Stomach (tissue), 8 donors: ENCODE measurements at regions not wholly inside any gene's neighbourhood (a gene's known extent, or its start where the extent isn't known, plus 50 kb on each side); places are given as distances from the start of the nearest gene placed in this dataset.

ENCODE experiments used
- DNase-seq, 2 donors: peaks; one replicate each; pipeline versions ENCODE4 v3.0.0 to v3.0.0-alpha.2; 2013 to 2019
- H3K27ac ChIP-seq, 5 donors: fragments of 200-600 bp in 4 of 5; sonication (generic) in 4 of 5; one replicate each; pipeline ENCODE4 v1.5.1; 2013 to 2019; ENCODE audit warnings: mild to moderate bottlenecking in 1 of 5, moderate library complexity in 1 of 5
- H3K27me3 ChIP-seq, 3 donors: fragments of 200-600 bp; sonication (generic); one replicate each; pipeline ENCODE4 v1.5.1; 2017 to 2019; ENCODE audit warnings: mixed run types in 1 of 3
- H3K36me3 ChIP-seq, 4 donors: fragments of 200-600 bp; sonication (generic); 1 replicate in 3 of 4; 2 replicates in 1 of 4; pipeline ENCODE4 v1.5.1; 2016 to 2019
- H3K4me1 ChIP-seq, 4 donors: fragments of 200-600 bp; sonication (generic); one replicate each; pipeline ENCODE4 v1.5.1; 2016 to 2019
- H3K4me3 ChIP-seq, 4 donors: fragments of 200-600 bp; sonication (generic) in 3 of 4; one replicate each; pipeline ENCODE4 v1.5.1; 2016 to 2019; ENCODE audit warnings: mild to moderate bottlenecking in 1 of 4
- H3K9me3 ChIP-seq, 4 donors: fragments of 200-600 bp; sonication (generic); one replicate each; pipeline ENCODE4 v1.5.1; 2016 to 2019
- EP300 ChIP-seq: sonication (generic); formaldehyde crosslinking; IDR thresholded peaks from one replicate; pipeline ENCODE4 v1.6.1; 2017; ENCODE audit warnings: antibody characterized with exemption
- POLR2A ChIP-seq, 4 donors: fragments of 450-650 bp; IDR thresholded peaks; one replicate each; pipeline ENCODE4 v1.6.1; 2016; ENCODE audit warnings: antibody characterized with exemption in 4 of 4, control low read depth in 2 of 4, mild to moderate bottlenecking in 1 of 4, moderate library complexity in 1 of 4
- POLR2AphosphoS5 ChIP-seq, 3 donors: sonication (generic); formaldehyde crosslinking; IDR thresholded peaks; one replicate each; pipeline ENCODE4 v1.6.1; 2016; ENCODE audit warnings: antibody characterized with exemption in 3 of 3
- WGBS, 5 donors: extraction: QIAGEN DNeasy Blood & Tissue Kit in 3 of 5; methylation state at CpG; one replicate each; pipeline versions ENCODE4 v1.1.5 to v1.1.7; 2013 to 2018; 5-methylcytosine and 5-hydroxymethylcytosine counted together
- intact Hi-C: fragments of 100-400 bp; cut with DNase I; formaldehyde crosslinking; loops from one replicate; pipeline ENCODE4 v1.15.1; 2023; ENCODE audit warnings: low total_unique reads
- TF ChIP-seq, protein P1 (sequence below), 7 experiments: fragments of 450-650 bp in 4 of 7; fragments of 200-600 bp in 3 of 7; sonication (generic) in 3 of 7; IDR thresholded peaks; one replicate each; pipeline ENCODE4 v1.5.1; 2016 to 2019; ENCODE audit warnings: antibody characterized with exemption in 7 of 7, control low read depth in 2 of 7, mild to moderate bottlenecking in 1 of 7
- donor health status: healthy with polysubstance abuse.
- donor health status: Bipolar disorder and iron deficiency.
- donor health status: healthy.

DNA sequence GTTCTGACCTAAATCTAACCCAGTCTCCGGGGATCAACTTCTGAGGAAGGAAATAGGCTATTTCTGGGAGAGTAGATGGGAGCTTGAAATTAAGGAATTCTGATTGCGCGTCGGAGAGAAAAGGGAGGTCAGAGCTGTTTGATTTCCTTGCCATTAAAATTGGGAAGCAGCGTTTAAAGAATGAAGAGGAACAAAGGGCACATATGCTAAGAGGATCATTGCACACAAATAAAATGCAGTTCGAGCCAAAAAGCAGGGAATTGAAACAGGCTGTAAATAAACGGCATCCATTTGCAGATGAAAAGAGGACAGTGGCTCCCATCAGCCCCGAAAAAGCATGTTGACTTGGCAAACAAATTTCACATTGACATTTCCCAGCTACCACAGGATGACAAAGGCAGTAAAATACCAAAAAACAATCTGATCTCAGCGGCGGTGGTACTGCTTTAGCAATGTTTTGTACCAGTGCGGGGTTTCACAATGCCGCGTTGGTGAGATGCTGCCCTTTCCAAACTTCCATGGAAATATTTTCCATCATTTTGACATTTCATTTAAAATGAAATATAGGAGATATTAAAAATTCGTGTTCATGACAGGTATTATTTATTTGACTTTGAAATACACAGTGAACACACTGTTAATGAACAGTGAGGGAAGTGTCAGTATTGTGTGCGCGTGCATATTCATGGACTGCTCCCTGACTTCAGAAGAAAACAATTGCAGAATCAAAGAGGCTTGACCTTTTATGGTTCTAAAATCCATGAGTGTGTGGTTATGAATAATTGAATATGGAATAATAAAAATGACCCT lies 108.8 kb downstream of the SQOR start:
- Histone ChIP-seq H3K9me3 (no peaks in the 10 kb centered on the region), H3K36me3 (no peaks in the 10 kb centered on the region), H3K4me1 (no peaks in the 10 kb centered on the region), H3K27ac (no peak overlapping the region), H3K4me3 (no peak overlapping the region), H3K27me3 (peaks cover 0 to 7% (median 0%) of the 10 kb centered on the region in 3 donors)
- DNase-seq = peak in 1 of 2 donors; percentile 53
- intact Hi-C loops = no loop called here
- WGBS, 5 donors = 45 to 50% (median 48%) methylated on average over 16 of the region's 16 CpGs
- TF ChIP-seq EP300 (no peak), POLR2AphosphoS5 (IDR thresholded peaks at IDR 0.05) (no peak), POLR2A (IDR thresholded peaks at IDR 0.05) (no peak)
- TF ChIP-seq, protein P1, sequence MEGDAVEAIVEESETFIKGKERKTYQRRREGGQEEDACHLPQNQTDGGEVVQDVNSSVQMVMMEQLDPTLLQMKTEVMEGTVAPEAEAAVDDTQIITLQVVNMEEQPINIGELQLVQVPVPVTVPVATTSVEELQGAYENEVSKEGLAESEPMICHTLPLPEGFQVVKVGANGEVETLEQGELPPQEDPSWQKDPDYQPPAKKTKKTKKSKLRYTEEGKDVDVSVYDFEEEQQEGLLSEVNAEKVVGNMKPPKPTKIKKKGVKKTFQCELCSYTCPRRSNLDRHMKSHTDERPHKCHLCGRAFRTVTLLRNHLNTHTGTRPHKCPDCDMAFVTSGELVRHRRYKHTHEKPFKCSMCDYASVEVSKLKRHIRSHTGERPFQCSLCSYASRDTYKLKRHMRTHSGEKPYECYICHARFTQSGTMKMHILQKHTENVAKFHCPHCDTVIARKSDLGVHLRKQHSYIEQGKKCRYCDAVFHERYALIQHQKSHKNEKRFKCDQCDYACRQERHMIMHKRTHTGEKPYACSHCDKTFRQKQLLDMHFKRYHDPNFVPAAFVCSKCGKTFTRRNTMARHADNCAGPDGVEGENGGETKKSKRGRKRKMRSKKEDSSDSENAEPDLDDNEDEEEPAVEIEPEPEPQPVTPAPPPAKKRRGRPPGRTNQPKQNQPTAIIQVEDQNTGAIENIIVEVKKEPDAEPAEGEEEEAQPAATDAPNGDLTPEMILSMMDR (IDR thresholded peaks at IDR 0.05) = no peak

- no peak for DNase-seq
- 59 to 71% (median 68%) methylated on average over 4 of the region's 4 CpGs for WGBS, 5 donors
- Histone ChIP-seq H3K9me3 (no peaks in the 10 kb centered on the region), H3K4me3 (no peak overlapping the region), H3K27me3 (peaks cover 0 to 7% (median 0%) of the 10 kb centered on the region in 3 donors), H3K27ac (no peak overlapping the region), H3K4me1 (no peaks in the 10 kb centered on the region), H3K36me3 (no peaks in the 10 kb centered on the region)
- TF ChIP-seq POLR2A (IDR thresholded peaks at IDR 0.05) (no peak), POLR2AphosphoS5 (IDR thresholded peaks at IDR 0.05) (no peak), EP300 (no peak)
- TF ChIP-seq, protein P1 (IDR thresholded peaks at IDR 0.05) = no peak
- intact Hi-C loops = no loop called here
Measured at GRCh38 chr15:45744236-45744589, 109.4 kb downstream of the SQOR start.

- no peak for DNase-seq
- TF ChIP-seq EP300 = no peak
- no peak for TF ChIP-seq POLR2AphosphoS5 (IDR thresholded peaks at IDR 0.05)
- TF ChIP-seq, protein P1 (IDR thresholded peaks at IDR 0.05) = no peak
- no peak for TF ChIP-seq POLR2A (IDR thresholded peaks at IDR 0.05)
- H3K9me3 ChIP-seq = no peaks in the 10 kb centered on the region
- H3K27ac ChIP-seq = no peak overlapping the region
- H3K36me3 ChIP-seq = no peaks in the 10 kb centered on the region
- 55 to 74% (median 69%) methylated on average over 3 of the region's 3 CpGs for WGBS, 5 donors
- H3K27me3 ChIP-seq = peaks cover 0 to 10% (median 0%) of the 10 kb centered on the region in 3 donors
- no peak overlapping the region for H3K4me3 ChIP-seq
- intact Hi-C loops = no loop called here
- no peaks in the 10 kb centered on the region for H3K4me1 ChIP-seq
Measured at GRCh38 chr15:45747426-45747825, 112.6 kb downstream of the SQOR start.

- TF ChIP-seq EP300 = no peak
- TF ChIP-seq, protein P1 (IDR thresholded peaks at IDR 0.05) = no peak
- no peak for TF ChIP-seq POLR2A (IDR thresholded peaks at IDR 0.05)
- no peak for TF ChIP-seq POLR2AphosphoS5 (IDR thresholded peaks at IDR 0.05)
- WGBS, 5 donors = 53 to 65% (median 59%) methylated on average over 3 of the region's 3 CpGs
- no peak overlapping the region for H3K27ac ChIP-seq
- intact Hi-C loops = no loop called here
- H3K9me3 ChIP-seq = no peaks in the 10 kb centered on the region
- no peaks in the 10 kb centered on the region for H3K4me1 ChIP-seq
- no peaks in the 10 kb centered on the region for H3K36me3 ChIP-seq
- peaks cover 0 to 3% (median 0%) of the 10 kb centered on the region in 3 donors for H3K27me3 ChIP-seq
- DNase-seq = no peak
- no peak overlapping the region for H3K4me3 ChIP-seq
Measured at GRCh38 chr15:45751629-45752028, 116.8 kb downstream of the SQOR start.
